Neural cell (in vitro differentiated cells): ENCODE measurements at regions not wholly inside any gene's neighbourhood (a gene's known extent, or its start where the extent isn't known, plus 50 kb on each side); places are given as distances from the start of the nearest gene placed in this dataset.

Source experiments
- EZH2 ChIP-seq: fragments of 200-600, 300-800 bp; shearing (Covaris generic), sonication (generic); IDR thresholded peaks from 2 replicates; pipeline ENCODE4 v1.6.1; 2014; ENCODE audit warnings: antibody characterized with exemption, low read length, borderline replicate concordance, mild to moderate bottlenecking; ENCODE audit not compliant: insufficient read depth, poor library complexity, severe bottlenecking
- POLR2AphosphoS5 ChIP-seq: IDR thresholded peaks from 2 replicates; pipeline ENCODE4 v1.6.1; 2012
- REST ChIP-seq: IDR thresholded peaks from 2 replicates; pipeline ENCODE4 v1.6.1; 2012; ENCODE audit warnings: borderline replicate concordance
- TAF1 ChIP-seq: IDR thresholded peaks from 2 replicates; pipeline ENCODE4 v1.6.1; 2012; ENCODE audit warnings: low read depth
- TF ChIP-seq, protein P1 (sequence below): fragments of 450-650 bp; IDR thresholded peaks from 2 replicates; pipeline ENCODE4 v1.5.1; 2014; ENCODE audit warnings: antibody characterized with exemption, mild to moderate bottlenecking, moderate library complexity; ENCODE audit not compliant: poor library complexity, severe bottlenecking

DNA sequence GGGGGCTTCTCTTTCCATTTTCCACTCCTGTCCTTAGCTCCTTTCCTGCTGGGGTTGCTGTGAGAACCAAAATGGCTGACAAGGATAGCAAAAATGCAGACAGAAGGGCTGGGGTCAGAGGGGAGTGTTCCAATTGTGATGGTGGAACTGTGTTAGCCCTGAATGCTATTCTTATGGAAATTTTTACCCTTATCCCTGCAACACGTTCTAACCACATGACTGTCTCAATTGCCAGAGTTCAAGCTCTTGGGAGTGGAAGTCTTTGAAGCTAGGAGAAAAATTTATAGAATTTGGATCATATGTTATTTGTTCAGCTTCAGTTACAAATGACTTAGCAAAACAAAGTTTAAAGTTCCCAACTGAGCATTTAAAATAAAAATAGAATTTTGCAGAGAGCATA, 134.1 kb downstream of the ADCYAP1R1 start:
- TF ChIP-seq TAF1 (no peak), REST (no peak), EZH2 (no peak), POLR2AphosphoS5 (no peak)
- TF ChIP-seq, protein P1, sequence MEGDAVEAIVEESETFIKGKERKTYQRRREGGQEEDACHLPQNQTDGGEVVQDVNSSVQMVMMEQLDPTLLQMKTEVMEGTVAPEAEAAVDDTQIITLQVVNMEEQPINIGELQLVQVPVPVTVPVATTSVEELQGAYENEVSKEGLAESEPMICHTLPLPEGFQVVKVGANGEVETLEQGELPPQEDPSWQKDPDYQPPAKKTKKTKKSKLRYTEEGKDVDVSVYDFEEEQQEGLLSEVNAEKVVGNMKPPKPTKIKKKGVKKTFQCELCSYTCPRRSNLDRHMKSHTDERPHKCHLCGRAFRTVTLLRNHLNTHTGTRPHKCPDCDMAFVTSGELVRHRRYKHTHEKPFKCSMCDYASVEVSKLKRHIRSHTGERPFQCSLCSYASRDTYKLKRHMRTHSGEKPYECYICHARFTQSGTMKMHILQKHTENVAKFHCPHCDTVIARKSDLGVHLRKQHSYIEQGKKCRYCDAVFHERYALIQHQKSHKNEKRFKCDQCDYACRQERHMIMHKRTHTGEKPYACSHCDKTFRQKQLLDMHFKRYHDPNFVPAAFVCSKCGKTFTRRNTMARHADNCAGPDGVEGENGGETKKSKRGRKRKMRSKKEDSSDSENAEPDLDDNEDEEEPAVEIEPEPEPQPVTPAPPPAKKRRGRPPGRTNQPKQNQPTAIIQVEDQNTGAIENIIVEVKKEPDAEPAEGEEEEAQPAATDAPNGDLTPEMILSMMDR, result no peak
